ENCODE measurements at regions not wholly inside any gene's neighbourhood (a gene's known extent, or its start where the extent isn't known, plus 50 kb on each side); places are given as distances from the start of the nearest gene placed in this dataset.

DNA sequence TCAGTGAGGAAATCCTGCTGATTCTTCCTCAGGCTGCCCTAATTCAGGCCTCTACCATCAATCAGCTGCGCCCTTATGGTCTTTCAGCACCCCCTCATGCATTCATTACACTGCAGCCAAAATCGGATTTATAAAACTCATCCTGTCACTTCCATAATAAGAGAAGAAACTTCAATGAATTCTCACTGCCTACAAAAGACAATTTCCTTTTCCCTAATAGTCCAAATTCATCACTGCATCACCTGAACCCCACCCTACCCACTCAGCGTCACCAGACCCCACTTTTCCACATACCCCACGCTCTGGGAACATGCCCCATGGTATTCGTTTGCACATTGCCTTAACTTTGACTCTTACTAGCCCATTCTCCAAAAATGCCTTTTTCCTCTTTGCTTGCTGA, 92.0 kb downstream of the C13orf42 start:
- ATAC-seq (ENCODE audit: low read depth) (no peak), DNase-seq (no peak)
- Mint-ChIP-seq H3K36me3 (ENCODE audit: low read depth) (no peaks in the 10 kb centered on the region), H3K4me1 (no peaks in the 10 kb centered on the region), H3K4me3 (no peak overlapping the region), H3K27ac (no peak overlapping the region), H3K9me3 (peaks cover 4% of the 10 kb centered on the region), H3K27me3 (peaks cover 7% of the 10 kb centered on the region)
- intact Hi-C loops (cut with micrococcal nuclease): no loop called here
- TF ChIP-seq, protein P1, sequence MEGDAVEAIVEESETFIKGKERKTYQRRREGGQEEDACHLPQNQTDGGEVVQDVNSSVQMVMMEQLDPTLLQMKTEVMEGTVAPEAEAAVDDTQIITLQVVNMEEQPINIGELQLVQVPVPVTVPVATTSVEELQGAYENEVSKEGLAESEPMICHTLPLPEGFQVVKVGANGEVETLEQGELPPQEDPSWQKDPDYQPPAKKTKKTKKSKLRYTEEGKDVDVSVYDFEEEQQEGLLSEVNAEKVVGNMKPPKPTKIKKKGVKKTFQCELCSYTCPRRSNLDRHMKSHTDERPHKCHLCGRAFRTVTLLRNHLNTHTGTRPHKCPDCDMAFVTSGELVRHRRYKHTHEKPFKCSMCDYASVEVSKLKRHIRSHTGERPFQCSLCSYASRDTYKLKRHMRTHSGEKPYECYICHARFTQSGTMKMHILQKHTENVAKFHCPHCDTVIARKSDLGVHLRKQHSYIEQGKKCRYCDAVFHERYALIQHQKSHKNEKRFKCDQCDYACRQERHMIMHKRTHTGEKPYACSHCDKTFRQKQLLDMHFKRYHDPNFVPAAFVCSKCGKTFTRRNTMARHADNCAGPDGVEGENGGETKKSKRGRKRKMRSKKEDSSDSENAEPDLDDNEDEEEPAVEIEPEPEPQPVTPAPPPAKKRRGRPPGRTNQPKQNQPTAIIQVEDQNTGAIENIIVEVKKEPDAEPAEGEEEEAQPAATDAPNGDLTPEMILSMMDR (IDR thresholded peaks at IDR 0.05): no peak
- CTCF ChIA-PET: no interaction called here
- POLR2A ChIA-PET: no interaction called here

DNA sequence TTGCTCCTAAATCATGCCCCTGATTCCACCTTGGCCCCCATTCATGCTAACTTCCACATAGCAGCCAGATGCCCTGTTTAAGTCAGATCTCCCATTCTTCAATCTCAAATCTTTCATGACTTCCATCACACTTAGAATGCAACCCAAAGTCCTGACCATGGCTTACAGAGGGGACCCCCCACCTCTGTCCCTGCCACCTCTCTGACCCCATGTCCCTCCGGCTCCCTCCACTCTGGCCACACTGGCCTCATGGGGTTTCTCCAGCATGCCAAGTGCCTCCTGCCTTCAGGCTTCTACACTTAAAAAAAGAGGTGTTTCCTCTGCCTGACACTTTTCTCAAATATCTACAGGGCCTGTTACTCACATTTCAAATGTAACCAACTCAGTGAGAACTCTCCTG, 93.6 kb downstream of the C13orf42 start:
- TF ChIP-seq, protein P1 (IDR thresholded peaks at IDR 0.05): no peak
- ATAC-seq (ENCODE audit: low read depth) (no peak), DNase-seq (no peak)
- Mint-ChIP-seq H3K4me3 (no peak overlapping the region), H3K9me3 (peaks cover 5% of the 10 kb centered on the region), H3K27ac (no peak overlapping the region), H3K36me3 (ENCODE audit: low read depth) (no peaks in the 10 kb centered on the region), H3K27me3 (peaks cover 7% of the 10 kb centered on the region), H3K4me1 (no peaks in the 10 kb centered on the region)
- ChIA-PET CTCF (no interaction called here), POLR2A (no interaction called here)
- intact Hi-C loops (cut with micrococcal nuclease): no loop called here

DNA sequence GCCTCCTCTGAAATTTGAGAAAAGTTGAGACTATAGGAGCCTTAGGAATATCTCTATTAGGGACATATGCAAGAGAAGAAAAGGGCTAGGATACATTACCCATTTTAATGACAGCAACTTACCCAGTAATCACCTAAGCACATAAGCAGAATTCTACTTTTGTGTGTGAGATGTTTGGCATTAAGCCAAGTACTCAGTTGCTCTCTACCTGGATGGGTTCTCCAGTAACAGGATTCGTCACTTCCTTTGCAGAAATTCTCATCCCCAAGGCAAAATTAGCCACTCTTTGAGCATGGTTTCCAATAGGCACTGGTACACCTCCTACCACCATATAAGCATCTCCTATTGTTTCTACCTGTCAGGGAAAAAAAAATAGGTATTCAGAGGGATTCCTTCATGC, 95.1 kb downstream of the C13orf42 start:
- POLR2A ChIA-PET: no interaction called here
- H3K9me3 Mint-ChIP-seq: peaks cover 5% of the 10 kb centered on the region
- TF ChIP-seq, protein P1 (IDR thresholded peaks at IDR 0.05): no peak
- ATAC-seq (ENCODE audit: low read depth): no peak
- CTCF ChIA-PET: no interaction called here
- no peaks in the 10 kb centered on the region for H3K4me1 Mint-ChIP-seq
- peaks cover 2% of the 10 kb centered on the region for H3K27me3 Mint-ChIP-seq
- H3K36me3 Mint-ChIP-seq (ENCODE audit: low read depth): no peaks in the 10 kb centered on the region
- no peak overlapping the region for H3K4me3 Mint-ChIP-seq
- intact Hi-C loops (cut with micrococcal nuclease): no loop called here
- no peak for DNase-seq
- no peak overlapping the region for H3K27ac Mint-ChIP-seq

DNA sequence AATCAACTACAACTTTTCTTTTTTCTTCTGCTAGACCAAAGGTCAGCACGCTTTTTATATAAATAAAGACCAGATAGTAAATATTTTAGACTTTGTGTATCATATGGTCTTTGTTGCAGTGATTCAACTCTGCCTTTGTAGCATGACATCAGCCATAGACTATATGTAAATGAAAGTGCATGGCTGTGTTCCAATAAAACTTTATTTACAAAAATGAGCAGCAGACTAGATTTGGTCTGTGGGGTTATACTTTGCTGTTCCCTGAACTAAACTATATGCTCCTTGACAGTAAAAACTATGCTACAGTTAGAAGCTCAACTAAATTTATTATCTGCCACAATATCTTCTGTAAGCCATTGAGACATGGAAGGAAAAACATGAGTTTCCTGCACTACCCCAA, 100.0 kb downstream of the RNASEH2B start:
- H3K27me3 Mint-ChIP-seq: peaks cover 3% of the 10 kb centered on the region
- DNase-seq (no peak), ATAC-seq (ENCODE audit: low read depth) (no peak)
- H3K4me3 Mint-ChIP-seq: no peak overlapping the region
- TF ChIP-seq, protein P1 (IDR thresholded peaks at IDR 0.05): no peak
- H3K36me3 Mint-ChIP-seq (ENCODE audit: low read depth): no peaks in the 10 kb centered on the region
- ChIA-PET POLR2A (no interaction called here), CTCF (no interaction called here)
- intact Hi-C loops (cut with micrococcal nuclease): no loop called here
- H3K9me3 Mint-ChIP-seq: peaks cover 5% of the 10 kb centered on the region
- H3K27ac Mint-ChIP-seq: no peak overlapping the region
- no peaks in the 10 kb centered on the region for H3K4me1 Mint-ChIP-seq

DNA sequence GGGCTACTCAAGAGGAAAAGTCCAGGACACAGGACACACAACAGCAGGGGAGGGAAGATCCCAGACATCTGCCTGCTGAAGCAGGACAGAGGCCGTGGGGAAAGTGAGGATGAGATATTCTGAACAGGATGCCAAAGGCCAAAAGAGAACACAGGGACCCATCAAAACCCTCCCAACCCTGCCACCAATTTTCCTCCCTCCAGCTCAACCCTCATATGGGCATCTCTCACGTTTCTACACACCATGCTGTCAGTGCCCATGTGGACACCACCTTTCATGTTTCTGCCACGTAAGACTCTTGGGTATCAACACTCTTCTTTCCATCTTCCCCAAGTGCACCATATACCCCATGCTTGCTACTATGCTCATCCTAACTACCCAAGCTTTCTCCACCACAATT, 97.6 kb downstream of the RNASEH2B start:
- TF ChIP-seq, protein P1 (IDR thresholded peaks at IDR 0.05): no peak
- Mint-ChIP-seq H3K27ac (no peak overlapping the region), H3K4me3 (no peak overlapping the region), H3K27me3 (peaks cover 17% of the 10 kb centered on the region), H3K9me3 (no peaks in the 10 kb centered on the region), H3K36me3 (ENCODE audit: low read depth) (no peaks in the 10 kb centered on the region), H3K4me1 (no peaks in the 10 kb centered on the region)
- ATAC-seq (ENCODE audit: low read depth): no peak
- DNase-seq: no peak
- CTCF ChIA-PET: no interaction called here
- POLR2A ChIA-PET: no interaction called here
- intact Hi-C loops (cut with micrococcal nuclease): no loop called here
